Astrocyte (in vitro differentiated cells and primary cell): ENCODE measurements at regions not wholly inside any gene's neighbourhood (a gene's known extent, or its start where the extent isn't known, plus 50 kb on each side); places are given as distances from the start of the nearest gene placed in this dataset.
"Not testable (repeated sequence)": the region's sequence is repeated elsewhere in the genome, so short reads cannot be mapped to it uniquely, and the experiment has no call there.

Experiments
- DNase-seq: peaks from one replicate; pipeline ENCODE4 v3.0.0-alpha.2; 2010; ENCODE audit warnings: low read depth
- FAIRE-seq: peaks from 2 replicates; lab custom pipeline; 2011; peaks lifted over from hg19 to GRCh38; lab: Jason Lieb, UNC
- H2AFZ ChIP-seq: 2 replicates; pipeline ENCODE4 v1.6.0; 2012; ENCODE audit warnings: low read depth, low read length, inconsistent platforms
- H3K27ac ChIP-seq: 2 replicates; pipeline ENCODE4 v1.5.1; 2011; ENCODE audit warnings: low read depth, low read length, inconsistent platforms
- H3K27me3 ChIP-seq: 2 replicates; pipeline ENCODE4 v1.6.0; 2011; ENCODE audit warnings: low read length, inconsistent platforms; ENCODE audit not compliant: insufficient read depth
- H3K36me3 ChIP-seq: 2 replicates; pipeline ENCODE4 v1.5.1; 2011; ENCODE audit warnings: low read length, inconsistent platforms; ENCODE audit not compliant: insufficient read depth
- H3K4me1 ChIP-seq: 2 replicates; pipeline ENCODE4 v1.5.1; 2011; ENCODE audit warnings: low read length, inconsistent platforms; ENCODE audit not compliant: insufficient read depth
- H3K4me2 ChIP-seq: 2 replicates; pipeline ENCODE4 v1.6.0; 2012; ENCODE audit warnings: low read length, inconsistent platforms
- H3K4me3 ChIP-seq: 2 replicates; pipeline ENCODE4 v1.5.1; 2011; ENCODE audit warnings: low read depth, mild to moderate bottlenecking, low read length, inconsistent platforms; ENCODE audit not compliant: insufficient read depth
- H3K79me2 ChIP-seq: 2 replicates; pipeline ENCODE4 v1.6.0; 2012; ENCODE audit warnings: mild to moderate bottlenecking, low read length, inconsistent platforms; ENCODE audit not compliant: insufficient read depth
- H3K9ac ChIP-seq: 2 replicates; pipeline ENCODE4 v1.6.0; 2012; ENCODE audit warnings: mild to moderate bottlenecking, low read length, inconsistent platforms
- H3K9me3 ChIP-seq: 2 replicates; pipeline ENCODE4 v1.5.1; 2012; ENCODE audit warnings: low read depth, mild to moderate bottlenecking, low read length, inconsistent platforms; ENCODE audit not compliant: insufficient read depth
- H4K20me1 ChIP-seq: 2 replicates; pipeline ENCODE4 v1.6.0; 2012; ENCODE audit warnings: low read length, inconsistent platforms; ENCODE audit not compliant: insufficient read depth
- H3K27ac Mint-ChIP-seq: one replicate; pipeline ENCODE4 v1.8.0; 2021; ENCODE audit warnings: mild to moderate bottlenecking, mixed read lengths; ENCODE audit not compliant: unreplicated experiment
- H3K27me3 Mint-ChIP-seq: one replicate; pipeline ENCODE4 v1.8.0; 2021; ENCODE audit warnings: low read depth, mixed read lengths; ENCODE audit not compliant: unreplicated experiment
- H3K36me3 Mint-ChIP-seq: one replicate; pipeline ENCODE4 v1.8.0; 2021; ENCODE audit warnings: low read depth, mixed read lengths; ENCODE audit not compliant: unreplicated experiment
- H3K4me1 Mint-ChIP-seq: one replicate; pipeline ENCODE4 v1.8.0; 2021; ENCODE audit warnings: low read depth, mixed read lengths; ENCODE audit not compliant: unreplicated experiment
- H3K4me3 Mint-ChIP-seq: one replicate; pipeline ENCODE4 v1.8.0; 2021; ENCODE audit warnings: mild to moderate bottlenecking, moderate library complexity, mixed read lengths; ENCODE audit not compliant: unreplicated experiment
- H3K9me3 Mint-ChIP-seq: one replicate; pipeline ENCODE4 v1.8.0; 2021; ENCODE audit warnings: mild to moderate bottlenecking, mixed read lengths; ENCODE audit not compliant: unreplicated experiment
- EZH2 ChIP-seq: IDR thresholded peaks from 2 replicates; pipeline ENCODE4 v1.6.1; 2012; ENCODE audit warnings: mild to moderate bottlenecking, low read length, inconsistent platforms; ENCODE audit not compliant: insufficient read depth
- TF ChIP-seq, protein P1 (sequence below): IDR thresholded peaks from 2 replicates; pipeline ENCODE4 v1.5.1; 2011; ENCODE audit warnings: low read depth, mild to moderate bottlenecking, inconsistent platforms, low read length, moderate library complexity; ENCODE audit not compliant: insufficient read depth

DNA sequence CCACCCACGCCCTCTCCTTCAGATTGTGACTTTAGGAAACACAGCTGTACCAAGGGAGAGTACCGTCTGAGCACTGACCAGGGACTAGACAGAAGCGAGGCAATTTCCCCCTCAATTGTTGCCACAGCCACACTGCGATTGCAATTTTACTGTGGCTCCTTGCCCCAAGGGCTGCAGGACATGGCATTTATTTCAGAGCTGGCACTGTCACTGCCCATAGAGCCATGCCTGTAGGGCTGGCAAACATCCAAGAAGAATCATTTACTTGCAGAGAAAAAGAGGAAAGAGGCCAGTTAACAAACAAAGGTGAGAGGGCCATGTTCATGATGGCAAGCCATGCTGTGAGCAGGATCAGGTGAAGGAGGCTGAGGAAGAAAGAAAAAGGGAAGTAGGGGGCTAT is 129.6 kb downstream of the EMP1 start:
- no peaks in the 10 kb centered on the region for H3K4me1 ChIP-seq
- Mint-ChIP-seq H3K27me3 (peaks cover 12% of the 10 kb centered on the region), H3K36me3 (peaks cover 1% of the 10 kb centered on the region), H3K9me3 (no peaks in the 10 kb centered on the region), H3K27ac (no peak overlapping the region), H3K4me1 (no peaks in the 10 kb centered on the region), H3K4me3 (no peak overlapping the region)
- H3K9ac ChIP-seq = no peak overlapping the region
- no peaks in the 10 kb centered on the region for H4K20me1 ChIP-seq
- H3K27me3 ChIP-seq = no peaks in the 10 kb centered on the region
- H2AFZ ChIP-seq = no peak overlapping the region
- DNase-seq (no peak), FAIRE-seq (no peak)
- no peaks in the 10 kb centered on the region for H3K9me3 ChIP-seq
- H3K79me2 ChIP-seq = no peaks in the 10 kb centered on the region
- TF ChIP-seq, protein P1, sequence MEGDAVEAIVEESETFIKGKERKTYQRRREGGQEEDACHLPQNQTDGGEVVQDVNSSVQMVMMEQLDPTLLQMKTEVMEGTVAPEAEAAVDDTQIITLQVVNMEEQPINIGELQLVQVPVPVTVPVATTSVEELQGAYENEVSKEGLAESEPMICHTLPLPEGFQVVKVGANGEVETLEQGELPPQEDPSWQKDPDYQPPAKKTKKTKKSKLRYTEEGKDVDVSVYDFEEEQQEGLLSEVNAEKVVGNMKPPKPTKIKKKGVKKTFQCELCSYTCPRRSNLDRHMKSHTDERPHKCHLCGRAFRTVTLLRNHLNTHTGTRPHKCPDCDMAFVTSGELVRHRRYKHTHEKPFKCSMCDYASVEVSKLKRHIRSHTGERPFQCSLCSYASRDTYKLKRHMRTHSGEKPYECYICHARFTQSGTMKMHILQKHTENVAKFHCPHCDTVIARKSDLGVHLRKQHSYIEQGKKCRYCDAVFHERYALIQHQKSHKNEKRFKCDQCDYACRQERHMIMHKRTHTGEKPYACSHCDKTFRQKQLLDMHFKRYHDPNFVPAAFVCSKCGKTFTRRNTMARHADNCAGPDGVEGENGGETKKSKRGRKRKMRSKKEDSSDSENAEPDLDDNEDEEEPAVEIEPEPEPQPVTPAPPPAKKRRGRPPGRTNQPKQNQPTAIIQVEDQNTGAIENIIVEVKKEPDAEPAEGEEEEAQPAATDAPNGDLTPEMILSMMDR = no peak
- no peak for TF ChIP-seq EZH2
- no peak overlapping the region for H3K27ac ChIP-seq
- no peaks in the 10 kb centered on the region for H3K36me3 ChIP-seq
- no peak overlapping the region for H3K4me2 ChIP-seq
- H3K4me3 ChIP-seq = no peak overlapping the region

DNA sequence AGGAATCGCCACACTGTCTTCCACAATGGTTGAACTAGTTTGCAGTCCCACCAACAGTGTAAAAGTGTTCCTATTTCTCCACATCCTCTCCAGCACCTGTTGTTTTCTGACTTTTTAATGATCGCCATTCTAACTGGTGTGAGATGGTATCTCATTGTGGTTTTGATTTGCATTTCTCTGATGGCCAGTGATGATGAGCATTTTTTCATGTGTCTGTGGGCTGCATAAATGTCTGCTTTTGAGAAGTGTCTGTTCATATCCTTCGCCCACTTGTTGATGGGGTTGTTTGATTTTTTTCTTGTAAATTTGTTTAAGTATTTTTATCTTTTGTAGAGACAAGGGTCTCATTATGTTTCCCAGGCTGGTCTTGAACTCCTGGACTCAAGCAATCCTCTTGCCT is 128.5 kb downstream of the EMP1 start:
- not testable (repeated sequence) for H3K4me3 ChIP-seq, H3K79me2 ChIP-seq, H3K4me2 ChIP-seq, H3K27me3 ChIP-seq, H4K20me1 ChIP-seq, H2AFZ ChIP-seq, H3K27ac Mint-ChIP-seq, H3K27ac ChIP-seq, H3K36me3 ChIP-seq, H3K9ac ChIP-seq, H3K9me3 Mint-ChIP-seq, DNase-seq, FAIRE-seq, H3K36me3 Mint-ChIP-seq, H3K4me1 Mint-ChIP-seq, H3K4me3 Mint-ChIP-seq, H3K4me1 ChIP-seq, H3K9me3 ChIP-seq
- H3K27me3 Mint-ChIP-seq = peaks cover 12% of the 10 kb centered on the region

DNA sequence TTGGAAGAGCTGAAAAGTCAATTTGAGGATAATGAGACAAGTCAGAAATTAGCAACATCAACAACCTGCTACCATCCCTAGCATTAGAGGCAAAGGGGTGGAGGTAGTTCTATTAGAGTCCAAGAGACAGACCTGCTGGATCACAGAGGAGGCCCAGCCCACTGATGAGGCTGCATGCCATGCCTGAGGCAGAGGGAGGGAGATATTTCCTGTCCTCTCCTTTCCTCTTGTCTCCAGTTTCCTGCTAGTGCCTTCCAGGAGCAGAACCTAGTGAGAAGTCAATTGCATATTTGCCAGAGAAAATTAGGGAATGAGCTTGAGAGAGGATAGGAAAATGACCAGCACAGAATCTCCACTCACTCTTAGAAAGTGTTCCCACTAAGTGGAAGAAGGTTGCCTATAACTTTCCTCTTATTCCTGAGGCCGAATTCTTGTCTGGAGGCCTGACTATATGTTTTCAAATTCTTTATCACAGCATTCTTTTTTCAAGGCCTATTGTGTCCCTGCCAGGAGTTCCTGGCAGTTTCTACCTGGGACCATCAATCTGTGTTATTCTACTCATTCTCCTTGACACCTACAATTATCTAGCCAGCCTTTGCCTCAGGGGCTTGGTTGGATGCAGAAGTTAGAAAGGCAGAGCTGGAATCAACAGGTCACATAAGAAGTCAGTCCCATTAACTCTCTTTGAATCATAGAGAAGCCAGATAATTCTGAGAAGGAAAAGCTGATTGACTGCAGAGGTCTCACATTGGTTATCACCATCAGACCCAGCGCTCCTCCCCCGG is 121.9 kb downstream of the EMP1 start:
- H3K27ac ChIP-seq = no peak overlapping the region
- no peak overlapping the region for H3K4me3 ChIP-seq
- H3K4me2 ChIP-seq = no peak overlapping the region
- no peaks in the 10 kb centered on the region for H3K27me3 ChIP-seq
- H3K4me1 ChIP-seq = no peaks in the 10 kb centered on the region
- Mint-ChIP-seq H3K27ac (no peak overlapping the region), H3K4me3 (no peak overlapping the region), H3K36me3 (no peaks in the 10 kb centered on the region), H3K27me3 (peaks cover 2% of the 10 kb centered on the region), H3K4me1 (peaks cover 3% of the 10 kb centered on the region), H3K9me3 (peaks cover 3% of the 10 kb centered on the region)
- no peak overlapping the region for H3K9ac ChIP-seq
- H3K79me2 ChIP-seq = no peaks in the 10 kb centered on the region
- H3K36me3 ChIP-seq = no peaks in the 10 kb centered on the region
- H4K20me1 ChIP-seq = no peaks in the 10 kb centered on the region
- no peak overlapping the region for H2AFZ ChIP-seq
- TF ChIP-seq, protein P1 = no peak
- no peak for TF ChIP-seq EZH2
- no peak for DNase-seq
- H3K9me3 ChIP-seq = no peaks in the 10 kb centered on the region
- no peak for FAIRE-seq
